ENCODE measurements at regions not wholly inside any gene's neighbourhood (a gene's known extent, or its start where the extent isn't known, plus 50 kb on each side); places are given as distances from the start of the nearest gene placed in this dataset.

DNA sequence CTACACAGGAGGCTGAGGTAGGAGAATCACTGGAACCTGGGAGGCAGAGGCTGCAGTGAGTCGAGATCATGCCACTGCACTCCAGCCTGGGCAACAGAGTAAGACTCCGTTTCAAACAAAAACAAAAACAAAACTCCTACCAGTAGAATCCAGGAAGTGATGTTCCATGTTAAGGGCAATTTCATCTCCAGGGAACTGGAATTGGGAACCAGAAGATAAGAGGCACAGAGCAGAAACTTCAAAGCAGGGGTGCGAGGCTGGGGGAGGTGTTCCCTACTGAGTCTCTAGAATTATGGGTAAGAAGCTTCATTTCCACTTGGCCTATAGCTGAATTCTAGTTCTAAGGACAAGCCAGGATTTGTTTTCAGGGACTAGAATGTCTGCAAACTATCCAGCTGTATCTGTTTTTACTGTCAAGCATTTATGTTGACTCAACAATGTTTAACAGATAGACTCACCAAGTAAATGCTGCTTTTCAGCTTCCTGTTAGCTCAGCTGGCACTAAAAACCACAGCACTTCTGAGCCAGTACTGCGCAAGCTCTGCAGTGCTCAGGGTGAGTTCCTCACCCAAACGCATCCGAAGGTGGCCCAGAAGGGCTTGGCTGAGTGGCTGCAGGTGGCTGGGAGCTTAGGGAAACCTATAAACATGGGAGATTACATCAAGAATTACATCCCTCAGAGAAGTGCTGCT, 320.1 kb downstream of the MTRR start:
- CTCF ChIA-PET (ENCODE audit: partially characterized antibody), result interaction anchor here (1.1 to 1.3 kb wide), 2 partner anchors 8 to 10 kb away, joined by 3 read pairs; no protein-coding TSS in a partner anchor
- no peak overlapping the region for H3K23ac ChIP-seq (ENCODE audit: insufficient read length)
- H3K36me3 ChIP-seq (ENCODE audit: control insufficient read depth in 2 of 4, insufficient read depth in 4 of 4, low read length in 3 of 4), result no peaks in the 10 kb centered on the region
- H3K79me1 ChIP-seq (ENCODE audit: low read depth, low read length), result no peaks in the 10 kb centered on the region
- H2AK5ac ChIP-seq (ENCODE audit: low read depth, low read length), result no peak overlapping the region
- H2BK20ac ChIP-seq (ENCODE audit: low read length), result no peak overlapping the region
- H3K18ac ChIP-seq (ENCODE audit: extremely low read depth, low read length), result no peak overlapping the region
- H4K91ac ChIP-seq (replicated peaks; ENCODE audit: insufficient read length, low read length), result no peak overlapping the region
- no peak overlapping the region for H2BK120ac ChIP-seq (replicated peaks; ENCODE audit: low read depth, low read length)
- no peak overlapping the region for H3K4me3 ChIP-seq (ENCODE audit: extremely low read depth in 1 of 4, insufficient read depth in 2 of 4, low read depth in 3 of 4, low read length in 4 of 4)
- peaks cover 0 to 2% of the 10 kb centered on the region in 2 experiments; a peak in 1 of 4 replicates for H3K9me3 ChIP-seq (ENCODE audit: insufficient read depth in 2 of 2, low read depth in 1 of 2, low read length in 1 of 2)
- H3K27me3 ChIP-seq (replicated peaks in 1 of 4; ENCODE audit: control insufficient read depth in 3 of 4, extremely low read depth in 1 of 4, insufficient read depth in 3 of 4, low read length in 3 of 4), result no peaks in the 10 kb centered on the region
- H3K4me1 ChIP-seq (replicated peaks in 1 of 4; ENCODE audit: control insufficient read depth in 3 of 4, insufficient read depth in 4 of 4, low read length in 3 of 4), result no peaks in the 10 kb centered on the region
- H4K5ac ChIP-seq (ENCODE audit: insufficient read length, low read depth, low read length), result no peak overlapping the region
- no peak overlapping the region for H3K4me2 ChIP-seq (ENCODE audit: insufficient read depth in 1 of 2, low read depth in 2 of 2, low read length in 2 of 2)
- POLR2A ChIA-PET (ENCODE audit: partially characterized antibody), result no interaction called here
- no peak overlapping the region for H2BK15ac ChIP-seq (ENCODE audit: low read length)
- no peak for FAIRE-seq
- H2AFZ ChIP-seq (ENCODE audit: low read length), result no peak overlapping the region
- no peak overlapping the region for H3K56ac ChIP-seq (replicated peaks; ENCODE audit: insufficient read length, low read depth, low read length)
- H3K27ac ChIP-seq (ENCODE audit: low read depth, low read length), result no peak overlapping the region
- no peak overlapping the region for H2BK5ac ChIP-seq (ENCODE audit: low read depth, low read length)
- H3K9ac ChIP-seq (replicated peaks in 1 of 4; ENCODE audit: extremely low read depth in 1 of 4, low read depth in 3 of 4, low read length in 3 of 4), result no peak overlapping the region
- WGBS, 2 experiments (ENCODE audit: extremely low coverage in 1 of 2, insufficient coverage in 1 of 2, insufficient read length in 1 of 2, insufficient replicate concordance in 2 of 2, low coverage in 1 of 2, low lambda C conversion rate in 2 of 2, missing lambda C conversion rate in 1 of 2), result 88% methylated on average over 6 of the region's 6 CpGs; no CpG with 5 or more reads in 1 of the 2 experiments
- DNase-seq (ENCODE audit: low read depth in 1 of 2, low spot score in 2 of 2), result no peak
- H3K23me2 ChIP-seq (ENCODE audit: low read depth, low read length), result no peaks in the 10 kb centered on the region
- H3K14ac ChIP-seq (ENCODE audit: insufficient read length), result no peak overlapping the region
- no peaks in the 10 kb centered on the region for H3K79me2 ChIP-seq (ENCODE audit: control insufficient read depth in 1 of 2, insufficient read depth in 2 of 2, low read length in 2 of 2)
- H2BK12ac ChIP-seq (ENCODE audit: low read depth, low read length), result no peak overlapping the region
- no peak overlapping the region for H3K4ac ChIP-seq (replicated peaks; ENCODE audit: insufficient read length, low read depth, low read length)
- H4K8ac ChIP-seq (ENCODE audit: extremely low read depth, insufficient read depth, low read length), result no peak overlapping the region
- no peaks in the 10 kb centered on the region for H4K20me1 ChIP-seq (replicated peaks in 1 of 2; ENCODE audit: control insufficient read depth in 1 of 2, insufficient read depth in 2 of 2, low read length in 2 of 2)
- TF ChIP-seq ATF2 (IDR thresholded peaks at IDR 0.05; ENCODE audit: low read length), result no peak
- no peak for TF ChIP-seq RNF2 (IDR thresholded peaks at IDR 0.05; ENCODE audit: borderline replicate concordance, low read depth, low read length, missing control alignments, poor library complexity, severe bottlenecking)
- TF ChIP-seq TAF7 (optimal IDR thresholded peaks at IDR 0.05; ENCODE audit: borderline replicate concordance, low read depth, low read length), result no peak
- TF ChIP-seq CTBP2 (IDR thresholded peaks at IDR 0.05; ENCODE audit: borderline replicate concordance, insufficient read depth, insufficient read length, low read length), result no peak
- TF ChIP-seq HDAC6 (IDR thresholded peaks at IDR 0.05; ENCODE audit: low read depth, low read length), result no peak
- TF ChIP-seq SP4 (IDR thresholded peaks at IDR 0.05; ENCODE audit: low read length), result no peak
- TF ChIP-seq RAD21 (IDR thresholded peaks at IDR 0.05 in 1 of 2, conservative IDR thresholded peaks at IDR 0.05 in 1 of 2; ENCODE audit: low read depth in 2 of 2, low read length in 2 of 2), result no peak

Data from H1 (cell line).